ENCODE measurements at regions not wholly inside any gene's neighbourhood (a gene's known extent, or its start where the extent isn't known, plus 50 kb on each side); places are given as distances from the start of the nearest gene placed in this dataset.

DNA sequence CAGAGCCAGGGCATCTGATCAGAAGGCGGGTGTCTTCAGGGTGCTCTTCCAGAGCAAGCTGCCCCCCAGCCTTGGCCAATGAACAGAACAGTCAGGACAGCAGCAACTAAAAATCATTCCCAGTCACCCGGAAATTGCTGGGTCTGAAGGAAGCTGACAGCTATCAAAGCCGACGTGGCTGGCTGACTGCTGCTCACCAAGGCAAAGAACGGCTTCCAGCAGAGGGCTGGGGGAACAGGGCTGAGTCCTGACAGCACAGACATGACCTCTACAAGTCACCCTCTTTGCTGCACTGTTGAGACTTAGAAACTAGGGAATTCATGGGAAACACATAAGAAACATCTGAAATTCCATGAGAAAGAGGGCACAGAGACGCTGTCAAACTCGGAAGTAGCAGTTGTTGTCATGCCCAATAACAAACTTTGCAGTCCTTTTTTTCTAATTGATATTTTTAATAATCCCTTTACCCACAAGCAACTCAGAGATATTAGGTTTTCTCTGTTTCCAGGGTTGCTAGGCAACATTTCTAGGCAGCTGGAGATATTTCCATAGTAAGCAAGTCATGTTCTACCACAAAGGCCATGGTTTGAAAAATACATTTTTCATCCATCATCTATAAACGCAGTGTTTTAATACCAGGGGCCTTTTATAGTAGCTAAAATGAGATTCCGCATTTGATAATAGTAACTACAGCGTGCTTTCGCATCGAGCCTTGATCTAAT is 365.2 kb downstream of the SEC23A start:
- TF ChIP-seq, protein P1, sequence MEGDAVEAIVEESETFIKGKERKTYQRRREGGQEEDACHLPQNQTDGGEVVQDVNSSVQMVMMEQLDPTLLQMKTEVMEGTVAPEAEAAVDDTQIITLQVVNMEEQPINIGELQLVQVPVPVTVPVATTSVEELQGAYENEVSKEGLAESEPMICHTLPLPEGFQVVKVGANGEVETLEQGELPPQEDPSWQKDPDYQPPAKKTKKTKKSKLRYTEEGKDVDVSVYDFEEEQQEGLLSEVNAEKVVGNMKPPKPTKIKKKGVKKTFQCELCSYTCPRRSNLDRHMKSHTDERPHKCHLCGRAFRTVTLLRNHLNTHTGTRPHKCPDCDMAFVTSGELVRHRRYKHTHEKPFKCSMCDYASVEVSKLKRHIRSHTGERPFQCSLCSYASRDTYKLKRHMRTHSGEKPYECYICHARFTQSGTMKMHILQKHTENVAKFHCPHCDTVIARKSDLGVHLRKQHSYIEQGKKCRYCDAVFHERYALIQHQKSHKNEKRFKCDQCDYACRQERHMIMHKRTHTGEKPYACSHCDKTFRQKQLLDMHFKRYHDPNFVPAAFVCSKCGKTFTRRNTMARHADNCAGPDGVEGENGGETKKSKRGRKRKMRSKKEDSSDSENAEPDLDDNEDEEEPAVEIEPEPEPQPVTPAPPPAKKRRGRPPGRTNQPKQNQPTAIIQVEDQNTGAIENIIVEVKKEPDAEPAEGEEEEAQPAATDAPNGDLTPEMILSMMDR (conservative IDR thresholded peaks at IDR 0.05; ENCODE audit: low read length), result no peak
- TF ChIP-seq EZH2phosphoT487 (IDR thresholded peaks at IDR 0.05; ENCODE audit: borderline replicate concordance, low read depth, low read length), result no peak

Data from OCI-LY7 (cell line).